Kidney capillary endothelial cell (primary cell): ENCODE measurements at regions not wholly inside any gene's neighbourhood (a gene's known extent, or its start where the extent isn't known, plus 50 kb on each side); places are given as distances from the start of the nearest gene placed in this dataset.
"Not testable (repeated sequence)": the region's sequence is repeated elsewhere in the genome, so short reads cannot be mapped to it uniquely, and the experiment has no call there.

Experiments used
- DNase-seq: peaks from one replicate; pipeline ENCODE4 v3.0.0-alpha.2; 2018; ENCODE audit warnings: low spot score

DNA sequence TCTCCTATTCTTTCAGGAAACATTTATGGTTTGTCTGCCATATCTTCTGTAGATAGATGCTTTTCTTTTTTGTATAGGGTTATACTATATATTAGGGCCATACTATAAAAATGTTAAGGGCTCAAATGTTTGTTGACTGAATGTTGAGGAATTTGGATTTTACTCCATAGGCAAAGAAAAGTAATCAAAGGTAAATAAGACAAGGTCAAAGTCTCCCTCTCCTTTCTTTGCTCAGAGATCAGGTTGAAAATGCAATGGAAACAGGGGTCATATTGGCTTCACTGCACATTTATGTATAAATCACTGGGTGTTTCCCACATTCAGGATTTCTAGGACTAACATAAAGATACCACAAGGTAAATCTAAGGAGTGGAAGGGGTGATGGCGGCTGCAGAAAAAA lies 291.4 kb upstream of the FZD8 start:
- no peak for DNase-seq

DNA sequence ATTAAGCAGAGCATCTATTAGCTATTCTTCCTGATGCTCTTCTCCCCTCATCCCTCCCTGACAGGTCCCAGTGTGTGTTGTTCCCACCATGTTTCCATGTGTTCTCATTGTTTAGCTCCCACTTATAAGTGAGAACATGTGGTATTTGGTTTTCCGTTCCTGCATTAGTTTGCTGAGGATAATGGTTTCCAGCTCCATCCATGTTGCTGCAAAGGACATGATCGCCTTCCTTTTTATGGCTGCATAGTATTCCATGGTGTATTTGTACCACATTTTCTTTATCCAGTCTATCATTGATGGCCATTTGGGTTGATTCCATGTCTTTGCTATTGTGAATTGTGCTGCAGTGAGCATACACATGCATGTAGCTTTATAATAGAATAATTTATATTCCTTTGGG lies 287.9 kb upstream of the FZD8 start:
- not testable (repeated sequence) for DNase-seq

DNA sequence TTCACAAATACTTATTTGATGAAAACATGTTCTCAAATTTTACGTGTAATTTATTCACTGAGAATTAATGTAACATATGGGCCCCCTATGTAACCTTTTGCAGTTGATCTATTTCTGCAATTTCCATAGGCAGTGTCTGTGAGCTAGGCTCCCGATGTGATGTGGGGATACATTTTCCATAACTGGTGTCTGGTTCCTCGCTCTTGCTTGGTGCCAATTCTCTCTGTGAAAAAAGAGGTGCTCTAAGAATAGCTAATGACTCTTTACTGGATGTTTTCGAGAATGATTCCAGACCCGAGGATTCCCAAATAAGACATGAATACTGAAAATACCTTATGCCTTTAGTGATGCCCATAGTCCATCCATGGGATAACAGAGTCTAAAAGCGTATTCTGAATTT lies 286.7 kb upstream of the FZD8 start:
- DNase-seq, result no peak

- no peak for DNase-seq
Measured at GRCh38 chr10:35927990-35928488, 285.9 kb upstream of the FZD8 start.

- DNase-seq, result no peak
Measured at GRCh38 chr10:35927341-35927740, 285.2 kb upstream of the FZD8 start.

DNA sequence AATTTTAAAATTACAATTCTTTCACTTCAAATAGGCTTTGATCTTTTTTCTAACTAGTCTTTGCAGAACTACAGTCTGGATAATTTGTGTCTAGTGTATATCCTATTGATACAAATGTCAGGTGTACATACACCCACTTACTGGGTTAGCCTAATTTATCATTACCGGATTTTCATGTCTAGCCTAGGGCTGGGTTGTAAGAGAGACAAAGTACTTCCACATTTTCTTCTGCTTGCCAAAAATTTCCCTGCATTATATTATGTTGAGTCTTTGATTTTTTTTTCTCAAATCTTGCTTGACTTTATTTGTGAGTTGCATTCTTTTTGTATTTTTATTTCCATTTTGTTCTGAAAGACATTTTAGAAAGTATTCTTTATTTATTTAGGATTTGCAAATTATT lies 284.8 kb upstream of the FZD8 start:
- DNase-seq, result no peak

DNA sequence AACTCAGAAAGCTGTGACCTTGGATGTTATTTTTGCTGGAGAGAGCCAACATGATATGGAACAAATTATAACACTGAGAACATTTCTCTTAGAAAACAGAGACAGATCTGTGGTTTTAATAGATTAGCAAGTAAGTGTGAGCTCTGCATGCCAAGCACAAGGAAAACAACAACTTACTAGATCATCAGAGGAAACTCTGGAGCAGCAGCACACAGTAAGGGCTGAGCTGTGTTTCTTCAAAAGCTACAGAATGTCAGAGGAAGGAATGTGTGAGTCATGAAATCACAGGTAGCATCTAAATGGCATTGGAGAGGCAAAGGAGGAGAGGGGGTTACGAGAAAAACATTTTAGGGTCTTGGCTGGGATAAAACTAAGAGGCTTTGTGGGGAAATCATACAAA lies 283.4 kb upstream of the FZD8 start:
- DNase-seq, result no peak

DNA sequence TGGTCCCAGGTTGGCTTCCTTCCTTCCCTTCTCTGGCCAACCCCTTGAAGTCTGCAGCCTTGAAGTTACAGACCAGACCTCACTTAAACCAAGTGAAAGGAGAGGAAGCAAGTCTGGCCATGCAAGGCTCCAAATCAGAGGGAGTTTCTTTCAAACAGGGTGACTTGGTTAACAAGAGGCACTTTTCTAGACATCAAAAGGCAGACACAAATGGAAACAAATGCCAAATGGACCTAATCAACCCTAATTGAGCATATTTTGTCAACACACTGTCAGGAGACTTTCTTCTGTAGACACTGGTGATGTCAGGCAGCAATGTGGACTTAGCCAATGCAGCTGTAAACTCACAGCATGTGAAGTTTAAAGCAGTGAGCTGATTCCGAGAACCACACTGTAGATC lies 282.7 kb upstream of the FZD8 start:
- DNase-seq, result no peak

GRCh38 chr10:35922876-35923600 lies 280.9 kb upstream of the FZD8 start:
- DNase-seq, result no peak

DNA sequence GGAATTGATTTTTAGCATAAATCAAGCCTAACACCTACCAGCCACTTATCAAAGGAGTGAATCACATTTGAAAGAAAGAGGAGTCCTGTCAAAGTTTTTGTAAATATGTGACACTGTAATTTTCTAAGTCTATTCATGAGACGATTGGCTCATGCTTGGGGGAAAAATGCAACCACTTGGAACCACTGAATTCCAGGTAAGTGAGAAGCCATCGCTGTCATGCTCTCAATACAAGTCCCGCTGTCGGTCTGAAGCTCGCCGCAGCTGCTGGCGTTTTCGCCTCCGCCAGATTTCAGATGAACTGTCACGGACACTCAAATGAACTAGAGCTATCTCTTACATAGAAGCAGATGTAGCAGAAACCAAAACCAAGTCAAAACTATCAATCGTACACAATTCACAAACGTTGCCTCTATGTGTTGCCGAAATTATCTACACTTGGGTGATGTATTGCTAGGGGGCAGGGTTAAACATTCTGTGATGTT lies 279.8 kb upstream of the FZD8 start:
- DNase-seq, result no peak

GRCh38 chr10:35916791-35917190 lies 274.7 kb upstream of the FZD8 start:
- DNase-seq, result no peak

- peak; percentile 81 for DNase-seq
Measured at GRCh38 chr10:35913628-35914027, 271.5 kb upstream of the FZD8 start.

DNA sequence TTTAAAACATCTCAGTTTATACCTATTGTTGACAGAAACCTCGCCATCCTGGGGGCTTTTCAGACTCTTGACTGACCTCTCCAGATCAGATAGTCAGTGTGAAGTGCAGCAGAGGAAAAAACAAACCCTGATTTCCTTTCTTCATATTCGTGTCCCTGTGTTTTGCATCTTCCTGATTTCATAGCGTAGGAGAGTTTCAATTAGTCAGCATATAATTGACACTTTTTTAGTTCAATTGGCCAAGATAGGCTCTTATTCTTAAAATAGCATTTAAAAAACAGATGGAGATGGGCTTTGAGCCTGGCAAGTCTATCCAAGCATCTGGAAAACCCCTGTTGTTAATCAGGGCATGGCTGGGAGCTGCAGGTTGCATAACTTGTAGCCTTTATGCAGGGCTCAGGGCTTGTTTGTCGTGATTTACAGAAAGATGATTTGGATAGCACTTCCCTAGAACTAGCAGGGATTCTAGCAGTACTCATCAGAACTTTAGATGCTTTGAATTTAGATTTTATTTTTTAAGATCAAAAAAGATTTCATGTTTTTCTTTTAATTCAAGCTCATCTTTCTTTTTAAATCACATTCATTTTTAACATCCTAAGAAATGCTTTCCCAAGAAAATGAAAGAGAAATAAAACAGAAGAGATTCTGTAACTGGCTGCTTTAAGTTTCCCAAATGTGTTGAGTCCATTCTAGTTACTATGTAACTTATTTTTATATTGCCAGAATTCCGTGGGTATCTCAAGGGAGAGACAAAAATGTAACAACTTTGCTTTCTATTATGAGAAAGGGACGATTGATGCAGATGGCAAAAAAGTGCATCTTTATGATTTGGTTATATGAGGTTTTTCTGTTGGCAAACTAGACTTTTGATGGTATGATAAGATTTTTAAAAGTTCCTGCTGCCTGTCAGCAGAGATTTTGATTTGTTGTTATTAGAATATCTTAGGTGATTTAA lies 270.8 kb upstream of the FZD8 start:
- DNase-seq, result no peak

GRCh38 chr10:35911954-35912353 lies 269.9 kb upstream of the FZD8 start:
- no peak for DNase-seq

- DNase-seq, result no peak
Measured at GRCh38 chr10:35911233-35911632, 269.1 kb upstream of the FZD8 start.

DNA sequence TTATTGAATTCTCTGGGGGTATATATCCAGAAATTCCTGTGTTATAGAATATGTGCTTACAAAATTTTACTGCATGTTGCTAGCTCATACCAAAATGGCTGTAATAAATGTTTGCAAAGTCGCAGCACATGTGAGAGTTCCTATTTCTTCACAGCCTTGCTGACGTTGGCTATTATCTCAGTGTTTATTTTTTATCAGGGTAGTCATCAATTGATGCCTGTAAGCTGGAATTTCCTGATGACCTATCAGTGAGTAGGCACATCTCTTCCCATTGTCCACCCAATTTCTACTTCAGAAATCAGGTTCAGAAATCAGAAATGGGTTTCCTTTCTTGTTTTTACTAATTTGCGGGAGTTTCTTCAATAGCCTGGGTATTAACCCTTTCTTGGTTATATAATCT lies 268.1 kb upstream of the FZD8 start:
- DNase-seq, result peak; percentile 89

DNA sequence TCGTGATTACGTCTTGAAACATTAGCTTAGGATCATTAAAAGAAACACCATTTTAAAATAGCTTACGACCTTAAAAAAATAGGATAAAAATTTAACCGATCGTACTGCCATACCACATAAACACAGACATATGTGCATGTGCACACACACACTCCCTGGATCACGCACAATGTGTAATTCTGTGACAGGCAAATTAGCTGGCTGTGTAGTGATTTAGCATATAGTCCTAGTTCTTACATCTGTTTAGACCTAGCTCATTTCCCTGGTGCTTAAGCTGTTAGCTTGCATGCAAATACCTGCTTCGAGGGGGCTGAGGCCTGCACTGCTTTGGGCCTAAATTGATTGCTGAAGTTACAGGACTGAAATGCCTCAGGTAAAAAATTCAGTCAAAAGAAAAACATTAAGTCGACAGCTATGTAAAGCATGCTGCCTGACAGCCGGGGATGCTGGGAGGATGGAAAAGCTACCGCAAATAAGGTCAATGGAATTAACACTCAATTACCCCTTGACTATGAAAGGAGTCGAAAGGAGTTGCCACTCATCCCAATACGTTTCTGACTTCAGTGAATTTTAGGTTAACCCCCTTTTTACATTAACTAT lies 267.1 kb upstream of the FZD8 start:
- DNase-seq, result no peak

- DNase-seq, result no peak
Measured at GRCh38 chr10:35908451-35908850, 266.4 kb upstream of the FZD8 start.

DNA sequence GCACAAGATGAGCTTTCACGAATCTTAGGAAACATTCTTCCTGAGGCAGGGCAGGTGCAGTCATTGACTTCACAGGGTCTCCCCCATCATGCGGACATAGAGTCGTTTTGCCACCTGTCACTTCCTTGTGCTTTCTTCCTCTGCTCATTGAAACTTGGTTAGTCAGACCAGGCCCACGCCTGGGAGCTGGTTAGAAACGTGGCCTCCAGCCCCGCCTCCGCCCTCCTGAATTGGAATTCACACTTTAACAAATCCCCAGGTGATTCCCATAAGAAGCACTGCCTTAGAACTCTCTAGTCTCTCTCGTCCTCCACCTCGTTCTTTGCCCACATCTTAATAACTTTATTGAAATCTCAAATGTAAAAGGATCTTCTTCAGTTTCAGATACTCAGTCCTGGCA lies 265.5 kb upstream of the FZD8 start:
- no peak for DNase-seq

- DNase-seq, result peak; percentile 93
Measured at GRCh38 chr10:35906155-35906554, 264.1 kb upstream of the FZD8 start.

DNA sequence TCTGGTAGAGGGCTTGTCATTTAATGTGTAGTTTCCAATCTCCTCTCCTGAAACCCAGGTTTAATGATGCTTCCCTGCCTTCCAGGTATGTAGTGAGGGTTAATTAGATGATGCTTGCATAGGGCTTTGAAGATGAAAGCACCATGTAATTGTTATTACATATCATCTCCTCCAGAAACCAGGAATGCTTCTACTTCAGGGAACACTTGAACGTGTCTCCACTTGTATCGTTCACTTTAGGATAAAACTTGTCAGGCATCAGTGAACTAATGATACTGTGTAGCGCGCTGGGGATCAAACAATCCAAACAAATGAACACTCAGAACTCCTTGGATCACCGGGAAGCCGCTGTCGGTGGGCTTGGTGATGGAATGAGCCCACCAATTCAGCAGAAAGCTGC lies 260.9 kb upstream of the FZD8 start:
- DNase-seq, result no peak

- no peak for DNase-seq
Measured at GRCh38 chr10:35898716-35899440, 256.8 kb upstream of the FZD8 start.
